ENCODE measurements at regions not wholly inside any gene's neighbourhood (a gene's known extent, or its start where the extent isn't known, plus 50 kb on each side); places are given as distances from the start of the nearest gene placed in this dataset.

- no peak for DNase-seq
These were observed 840.3 kb downstream of the GALC start for GRCh38 chr14:87152693-87153092.

- DNase-seq, result no peak
These were observed 843.2 kb downstream of the GALC start for GRCh38 chr14:87149583-87150354.

- no peak for DNase-seq
These were observed 844.3 kb downstream of the GALC start for GRCh38 chr14:87148655-87149054.

- no peak for DNase-seq
These were observed 850.3 kb downstream of the GALC start for GRCh38 chr14:87142551-87143211.

- DNase-seq, result no peak
These were observed 851.2 kb downstream of the GALC start for GRCh38 chr14:87141801-87142200.

GRCh38 chr14:87139299-87139698, 853.7 kb downstream of the GALC start:
- DNase-seq, result no peak

GRCh38 chr14:87133073-87133801, 859.7 kb downstream of the GALC start:
- DNase-seq, result no peak

- DNase-seq, result no peak
These were observed 861.1 kb downstream of the GALC start for GRCh38 chr14:87131879-87132278.

- no peak for DNase-seq
These were observed 870.8 kb downstream of the GALC start for GRCh38 chr14:87122166-87122565.

GRCh38 chr14:87121716-87122115, 871.3 kb downstream of the GALC start:
- no peak for DNase-seq

GRCh38 chr14:87115234-87115633, 877.7 kb downstream of the GALC start:
- DNase-seq, result no peak

- no peak for DNase-seq
These were observed 879.7 kb downstream of the GALC start for GRCh38 chr14:87113286-87113685.

GRCh38 chr14:87111741-87112140, 881.2 kb downstream of the GALC start:
- no peak for DNase-seq

GRCh38 chr14:87111126-87111525, 881.9 kb downstream of the GALC start:
- no peak for DNase-seq

- DNase-seq, result no peak
These were observed 883.7 kb downstream of the GALC start for GRCh38 chr14:87109271-87109670.

GRCh38 chr14:87108726-87109125, 884.3 kb downstream of the GALC start:
- no peak for DNase-seq

- no peak for DNase-seq
These were observed 890.1 kb downstream of the GALC start for GRCh38 chr14:87102811-87103378.

- no peak for DNase-seq
These were observed 896.0 kb downstream of the GALC start for GRCh38 chr14:87097015-87097414.

- no peak for DNase-seq
These were observed 898.1 kb downstream of the GALC start for GRCh38 chr14:87094913-87095312.

GRCh38 chr14:87088588-87088987, 904.4 kb downstream of the GALC start:
- DNase-seq, result no peak

GRCh38 chr14:87087881-87088280, 905.1 kb downstream of the GALC start:
- DNase-seq, result no peak

- DNase-seq, result no peak
These were observed 908.1 kb downstream of the GALC start for GRCh38 chr14:87084908-87085307.

GRCh38 chr14:87082917-87083316, 910.1 kb downstream of the GALC start:
- no peak for DNase-seq

GRCh38 chr14:87081004-87081403, 912.0 kb downstream of the GALC start:
- DNase-seq, result no peak
